HG02981 (cell line): ENCODE measurements at regions not wholly inside any gene's neighbourhood (a gene's known extent, or its start where the extent isn't known, plus 50 kb on each side); places are given as distances from the start of the nearest gene placed in this dataset.

Experiments
- ATAC-seq: cut with Tn5 transposase; IDR thresholded peaks from one replicate; pipeline ENCODE4 v1.9.1; 2021; ENCODE audit warnings: mild to moderate bottlenecking, moderate library complexity; ENCODE audit not compliant: unreplicated experiment

- no peak for ATAC-seq
Measured at GRCh38 chr14:85479306-85479705, 50.6 kb upstream of the FLRT2 start.

GRCh38 chr14:85479771-85480170, 50.2 kb upstream of the FLRT2 start:
- ATAC-seq, result no peak
